H9 (cell line): ENCODE measurements at regions not wholly inside any gene's neighbourhood (a gene's known extent, or its start where the extent isn't known, plus 50 kb on each side); places are given as distances from the start of the nearest gene placed in this dataset.

ENCODE experiments used
- DNase-seq: peaks from one replicate; pipeline ENCODE4 v3.0.0-alpha.2; 2017
- H2AFZ ChIP-seq: one replicate; pipeline ENCODE4 v1.6.1; 2013; ENCODE audit warnings: mild to moderate bottlenecking, low read length, control low read depth, moderate library complexity
- H2AK5ac ChIP-seq: 2 replicates; pipeline ENCODE4 v1.6.1; 2013; ENCODE audit warnings: low read length, control low read depth, mixed read lengths; ENCODE audit not compliant: insufficient read length
- H2BK120ac ChIP-seq: one replicate; pipeline ENCODE4 v1.6.1; 2013; ENCODE audit warnings: low read depth, mild to moderate bottlenecking, low read length, control low read depth, inconsistent platforms; ENCODE audit not compliant: poor library complexity, severe bottlenecking
- H2BK12ac ChIP-seq: 2 replicates; pipeline ENCODE4 v1.6.1; 2013; ENCODE audit warnings: low read length, control low read depth, mixed read lengths, low read depth; ENCODE audit not compliant: insufficient read length
- H2BK15ac ChIP-seq: 2 replicates; pipeline ENCODE4 v1.6.1; 2013; ENCODE audit warnings: low read depth, low read length, control low read depth
- H2BK20ac ChIP-seq: one replicate; pipeline ENCODE4 v1.6.1; 2013; ENCODE audit warnings: low read depth, mild to moderate bottlenecking, low read length, control low read depth, inconsistent platforms; ENCODE audit not compliant: poor library complexity, severe bottlenecking
- H2BK5ac ChIP-seq: 2 replicates; pipeline ENCODE4 v1.6.1; 2013; ENCODE audit warnings: low read length, control low read depth, mixed read lengths; ENCODE audit not compliant: insufficient read length
- H3K14ac ChIP-seq: 2 replicates; pipeline ENCODE4 v1.6.1; 2013; ENCODE audit warnings: low read length, control low read depth; ENCODE audit not compliant: insufficient read depth
- H3K18ac ChIP-seq: 2 replicates; pipeline ENCODE4 v1.6.1; 2013; ENCODE audit warnings: low read depth, mild to moderate bottlenecking, mixed read lengths, low read length, control low read depth; ENCODE audit not compliant: insufficient read length
- H3K23ac ChIP-seq: 2 replicates; pipeline ENCODE4 v1.6.1; 2013; ENCODE audit warnings: low read length, control low read depth, mixed read lengths, low read depth; ENCODE audit not compliant: insufficient read length
- H3K23me2 ChIP-seq: 2 replicates; pipeline ENCODE4 v1.6.1; 2013; ENCODE audit warnings: low read depth, mild to moderate bottlenecking, mixed read lengths, low read length, control low read depth; ENCODE audit not compliant: insufficient read length, poor library complexity, severe bottlenecking
- H3K27ac ChIP-seq: 2 replicates; pipeline ENCODE4 v1.5.1; 2013; ENCODE audit warnings: low read length, control low read depth, mixed read lengths, low read depth; ENCODE audit not compliant: insufficient read length
- H3K27me3 ChIP-seq: 2 replicates; pipeline ENCODE4 v1.6.1; 2013; ENCODE audit warnings: low read length, control low read depth, inconsistent platforms; ENCODE audit not compliant: insufficient read depth
- H3K4ac ChIP-seq: 2 replicates; pipeline ENCODE4 v1.6.1; 2013; ENCODE audit warnings: low read depth, mild to moderate bottlenecking, control low read depth, inconsistent platforms, low read length, moderate library complexity
- H3K4me1 ChIP-seq: 2 replicates; pipeline ENCODE4 v1.6.1; 2013; ENCODE audit warnings: low read length, control low read depth, inconsistent platforms; ENCODE audit not compliant: insufficient read depth
- H3K4me2 ChIP-seq: 2 replicates; pipeline ENCODE4 v1.6.1; 2013; ENCODE audit warnings: low read length, control low read depth, mixed read lengths; ENCODE audit not compliant: insufficient read length, insufficient read depth
- H3K56ac ChIP-seq: 2 replicates; pipeline ENCODE4 v1.6.1; 2013; ENCODE audit warnings: low read depth, mild to moderate bottlenecking, mixed read lengths, low read length, control low read depth; ENCODE audit not compliant: insufficient read length
- H3K79me1 ChIP-seq: 2 replicates; pipeline ENCODE4 v1.6.1; 2013; ENCODE audit warnings: low read depth, mild to moderate bottlenecking, moderate library complexity, low read length, control low read depth, inconsistent platforms; ENCODE audit not compliant: insufficient read depth, poor library complexity, severe bottlenecking
- H3K79me2 ChIP-seq: 2 replicates; pipeline ENCODE4 v1.6.1; 2013; ENCODE audit warnings: low read length, control low read depth, inconsistent platforms; ENCODE audit not compliant: insufficient read depth
- H3K9ac ChIP-seq: 2 replicates; pipeline ENCODE4 v1.6.1; 2013; ENCODE audit warnings: low read length, control low read depth, mixed read lengths; ENCODE audit not compliant: insufficient read length; ENCODE audit errors: extremely low read depth
- H3K9me3 ChIP-seq: one replicate; pipeline ENCODE4 v1.6.1; 2013; ENCODE audit warnings: low read depth, low read length, inconsistent platforms; ENCODE audit not compliant: control insufficient read depth
- H3T11ph ChIP-seq: one replicate; pipeline ENCODE4 v1.6.1; 2013; ENCODE audit warnings: mild to moderate bottlenecking, low read length, control low read depth, inconsistent platforms
- H4K20me1 ChIP-seq: one replicate; pipeline ENCODE4 v1.6.1; 2013; ENCODE audit not compliant: control insufficient read depth, insufficient read length, insufficient read depth
- H4K5ac ChIP-seq: 2 replicates; pipeline ENCODE4 v1.6.1; 2013; ENCODE audit warnings: low read depth, mild to moderate bottlenecking, mixed read lengths, low read length, control low read depth; ENCODE audit not compliant: insufficient read length
- H4K8ac ChIP-seq: replicated peaks from 2 replicates; pipeline ENCODE4 v1.6.1; 2013; ENCODE audit warnings: low read length, control low read depth, mixed read lengths, low read depth; ENCODE audit not compliant: insufficient read length
- H4K91ac ChIP-seq: 2 replicates; pipeline ENCODE4 v1.6.1; 2013; ENCODE audit warnings: low read depth, mild to moderate bottlenecking, moderate library complexity, mixed read lengths, low read length, control low read depth; ENCODE audit not compliant: insufficient read length
- H3K27ac Mint-ChIP-seq, 3 experiments: 2 replicates in 2 of 3; 3 replicates in 1 of 3; pipeline ENCODE4 v1.8.0; 2020 to 2021; ENCODE audit warnings: mixed read lengths in 3 of 3, mild to moderate bottlenecking in 1 of 3, moderate library complexity in 1 of 3
- H3K27me3 Mint-ChIP-seq: 2 replicates; pipeline ENCODE4 v1.8.0; 2021; ENCODE audit warnings: low read depth, mild to moderate bottlenecking, moderate library complexity, mixed read lengths
- H3K36me3 Mint-ChIP-seq, 3 experiments: 2 replicates in 2 of 3; 3 replicates in 1 of 3; pipeline ENCODE4 v1.8.0; 2020 to 2021; ENCODE audit warnings: low read depth in 3 of 3, mixed read lengths in 3 of 3; ENCODE audit not compliant: insufficient read depth in 1 of 3
- H3K4me1 Mint-ChIP-seq, 2 experiments: 2 replicates each; pipeline ENCODE4 v1.8.0; 2020; ENCODE audit warnings: mixed read lengths in 2 of 2
- H3K4me3 Mint-ChIP-seq, 2 experiments: 2 replicates in 1 of 2; 3 replicates in 1 of 2; pipeline ENCODE4 v1.8.0; 2020 to 2021; ENCODE audit warnings: mild to moderate bottlenecking in 2 of 2, mixed read lengths in 2 of 2, moderate library complexity in 1 of 2
- H3K9me3 Mint-ChIP-seq, 2 experiments: 2 replicates in 1 of 2; 3 replicates in 1 of 2; pipeline ENCODE4 v1.8.0; 2020; ENCODE audit warnings: mild to moderate bottlenecking in 2 of 2, mixed read lengths in 2 of 2, moderate library complexity in 1 of 2
- WGBS: extraction: QIAGEN DNeasy Blood & Tissue Kit; methylation state at CpG from one replicate; pipeline ENCODE4 v1.1.7; 2013; ENCODE audit warnings: missing lambda C conversion rate, low lambda C conversion rate, mixed read lengths; ENCODE audit not compliant: insufficient read length; ENCODE audit errors: extremely low coverage; 5-methylcytosine and 5-hydroxymethylcytosine counted together
- TF ChIP-seq, protein P1 (sequence below): fragments of 200-600 bp; sonication (generic); conservative IDR thresholded peaks from 3 replicates; pipeline ENCODE4 v1.8.0; 2021; ENCODE audit warnings: antibody characterized with exemption, mild to moderate bottlenecking

DNA sequence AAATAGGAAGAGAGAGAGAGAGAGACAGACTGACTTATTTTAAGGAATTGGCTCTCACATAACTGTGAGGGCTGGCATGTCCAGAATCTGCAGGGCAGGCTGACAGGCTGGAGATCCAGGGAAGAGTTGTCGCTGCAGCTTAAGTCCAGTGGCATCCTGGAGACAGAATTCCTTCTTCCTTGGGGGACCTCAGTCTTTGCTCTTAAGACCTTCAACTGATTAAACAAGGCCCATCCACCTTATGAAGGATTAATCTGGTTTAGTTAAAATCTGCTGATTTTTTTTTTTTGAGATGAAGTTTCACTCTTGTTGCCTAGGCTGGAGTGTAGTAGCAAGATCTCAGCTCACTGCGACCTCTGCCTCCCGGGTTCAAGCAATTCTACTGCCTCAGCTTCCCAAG lies 128.0 kb upstream of the ALDH1A3 start:
- peaks cover 17 to 24% of the 10 kb centered on the region in 2 experiments for H3K9me3 Mint-ChIP-seq

More for the DNA sequence above, 128.0 kb upstream of the ALDH1A3 start:
- Histone ChIP-seq H4K20me1 (no peaks in the 10 kb centered on the region), H3K27ac (no peak overlapping the region), H2BK120ac (no peak overlapping the region), H3K4me2 (no peak overlapping the region), H2BK15ac (no peak overlapping the region), H2AFZ (no peak overlapping the region), H3K56ac (no peak overlapping the region), H2BK5ac (no peak overlapping the region), H3K14ac (no peak overlapping the region), H3K79me1 (no peaks in the 10 kb centered on the region), H4K91ac (no peak overlapping the region), H2AK5ac (no peak overlapping the region), H4K5ac (no peak overlapping the region), H2BK20ac (no peak overlapping the region), H3K23me2 (no peaks in the 10 kb centered on the region), H3K9ac (no peak overlapping the region), H3K18ac (no peak overlapping the region), H3K4me1 (peaks cover 5% of the 10 kb centered on the region; the same call in 1 of the 2 replicates), H3K9me3 (no peaks in the 10 kb centered on the region), H3T11ph (no peak overlapping the region), H2BK12ac (no peak overlapping the region), H4K8ac (no peak overlapping the region), H3K27me3 (no peaks in the 10 kb centered on the region), H3K79me2 (no peaks in the 10 kb centered on the region), H3K4ac (no peak overlapping the region), H3K23ac (no peak overlapping the region)
- WGBS, result no CpG with 5 or more reads among the region's 3 CpGs
- Mint-ChIP-seq H3K27ac (no peak overlapping the region), H3K27me3 (peaks cover 3% of the 10 kb centered on the region; the same call in 1 of the 2 replicates), H3K4me3 (no peak overlapping the region), H3K4me1 (peaks cover 18 to 26% of the 10 kb centered on the region in 2 experiments), H3K36me3 (peaks cover 5 to 24% (median 6%) of the 10 kb centered on the region in 3 experiments; a peak in 4 of 7 replicates)
- TF ChIP-seq, protein P1, sequence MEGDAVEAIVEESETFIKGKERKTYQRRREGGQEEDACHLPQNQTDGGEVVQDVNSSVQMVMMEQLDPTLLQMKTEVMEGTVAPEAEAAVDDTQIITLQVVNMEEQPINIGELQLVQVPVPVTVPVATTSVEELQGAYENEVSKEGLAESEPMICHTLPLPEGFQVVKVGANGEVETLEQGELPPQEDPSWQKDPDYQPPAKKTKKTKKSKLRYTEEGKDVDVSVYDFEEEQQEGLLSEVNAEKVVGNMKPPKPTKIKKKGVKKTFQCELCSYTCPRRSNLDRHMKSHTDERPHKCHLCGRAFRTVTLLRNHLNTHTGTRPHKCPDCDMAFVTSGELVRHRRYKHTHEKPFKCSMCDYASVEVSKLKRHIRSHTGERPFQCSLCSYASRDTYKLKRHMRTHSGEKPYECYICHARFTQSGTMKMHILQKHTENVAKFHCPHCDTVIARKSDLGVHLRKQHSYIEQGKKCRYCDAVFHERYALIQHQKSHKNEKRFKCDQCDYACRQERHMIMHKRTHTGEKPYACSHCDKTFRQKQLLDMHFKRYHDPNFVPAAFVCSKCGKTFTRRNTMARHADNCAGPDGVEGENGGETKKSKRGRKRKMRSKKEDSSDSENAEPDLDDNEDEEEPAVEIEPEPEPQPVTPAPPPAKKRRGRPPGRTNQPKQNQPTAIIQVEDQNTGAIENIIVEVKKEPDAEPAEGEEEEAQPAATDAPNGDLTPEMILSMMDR, result no peak
- DNase-seq, result no peak
